ENCODE measurements at regions not wholly inside any gene's neighbourhood (a gene's known extent, or its start where the extent isn't known, plus 50 kb on each side); places are given as distances from the start of the nearest gene placed in this dataset.

DNA sequence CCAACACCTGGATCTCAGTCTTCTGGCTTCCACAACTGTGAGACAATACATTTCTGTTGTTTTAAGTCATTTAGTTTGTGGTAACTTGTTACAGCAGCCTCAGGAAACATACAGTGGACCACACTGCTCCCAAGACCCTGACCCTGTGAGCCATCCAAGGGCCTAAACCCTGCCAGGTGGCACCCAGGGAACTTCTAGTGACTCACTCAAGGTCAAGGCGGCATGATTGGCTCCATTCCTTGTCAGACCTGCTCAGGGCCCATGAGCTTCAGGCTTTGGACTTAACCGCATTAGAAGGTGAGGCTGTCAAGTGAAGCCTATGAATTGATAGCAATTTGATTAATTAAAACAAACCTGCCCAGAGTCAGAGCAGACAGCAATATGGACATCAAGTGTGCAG lies 165.7 kb upstream of the MAMLD1 start:
- no peak for TF ChIP-seq BRCA1 (CRISPR knock-in tag; IDR thresholded peaks at IDR 0.05)
- TF ChIP-seq POLR2A (IDR thresholded peaks at IDR 0.05; ENCODE audit: insufficient read depth in 1 of 2, low read depth in 2 of 2, low read length in 2 of 2), result no peak
- TF ChIP-seq, protein P1, sequence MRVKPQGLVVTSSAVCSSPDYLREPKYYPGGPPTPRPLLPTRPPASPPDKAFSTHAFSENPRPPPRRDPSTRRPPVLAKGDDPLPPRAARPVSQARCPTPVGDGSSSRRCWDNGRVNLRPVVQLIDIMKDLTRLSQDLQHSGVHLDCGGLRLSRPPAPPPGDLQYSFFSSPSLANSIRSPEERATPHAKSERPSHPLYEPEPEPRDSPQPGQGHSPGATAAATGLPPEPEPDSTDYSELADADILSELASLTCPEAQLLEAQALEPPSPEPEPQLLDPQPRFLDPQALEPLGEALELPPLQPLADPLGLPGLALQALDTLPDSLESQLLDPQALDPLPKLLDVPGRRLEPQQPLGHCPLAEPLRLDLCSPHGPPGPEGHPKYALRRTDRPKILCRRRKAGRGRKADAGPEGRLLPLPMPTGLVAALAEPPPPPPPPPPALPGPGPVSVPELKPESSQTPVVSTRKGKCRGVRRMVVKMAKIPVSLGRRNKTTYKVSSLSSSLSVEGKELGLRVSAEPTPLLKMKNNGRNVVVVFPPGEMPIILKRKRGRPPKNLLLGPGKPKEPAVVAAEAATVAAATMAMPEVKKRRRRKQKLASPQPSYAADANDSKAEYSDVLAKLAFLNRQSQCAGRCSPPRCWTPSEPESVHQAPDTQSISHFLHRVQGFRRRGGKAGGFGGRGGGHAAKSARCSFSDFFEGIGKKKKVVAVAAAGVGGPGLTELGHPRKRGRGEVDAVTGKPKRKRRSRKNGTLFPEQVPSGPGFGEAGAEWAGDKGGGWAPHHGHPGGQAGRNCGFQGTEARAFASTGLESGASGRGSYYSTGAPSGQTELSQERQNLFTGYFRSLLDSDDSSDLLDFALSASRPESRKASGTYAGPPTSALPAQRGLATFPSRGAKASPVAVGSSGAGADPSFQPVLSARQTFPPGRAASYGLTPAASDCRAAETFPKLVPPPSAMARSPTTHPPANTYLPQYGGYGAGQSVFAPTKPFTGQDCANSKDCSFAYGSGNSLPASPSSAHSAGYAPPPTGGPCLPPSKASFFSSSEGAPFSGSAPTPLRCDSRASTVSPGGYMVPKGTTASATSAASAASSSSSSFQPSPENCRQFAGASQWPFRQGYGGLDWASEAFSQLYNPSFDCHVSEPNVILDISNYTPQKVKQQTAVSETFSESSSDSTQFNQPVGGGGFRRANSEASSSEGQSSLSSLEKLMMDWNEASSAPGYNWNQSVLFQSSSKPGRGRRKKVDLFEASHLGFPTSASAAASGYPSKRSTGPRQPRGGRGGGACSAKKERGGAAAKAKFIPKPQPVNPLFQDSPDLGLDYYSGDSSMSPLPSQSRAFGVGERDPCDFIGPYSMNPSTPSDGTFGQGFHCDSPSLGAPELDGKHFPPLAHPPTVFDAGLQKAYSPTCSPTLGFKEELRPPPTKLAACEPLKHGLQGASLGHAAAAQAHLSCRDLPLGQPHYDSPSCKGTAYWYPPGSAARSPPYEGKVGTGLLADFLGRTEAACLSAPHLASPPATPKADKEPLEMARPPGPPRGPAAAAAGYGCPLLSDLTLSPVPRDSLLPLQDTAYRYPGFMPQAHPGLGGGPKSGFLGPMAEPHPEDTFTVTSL (CRISPR knock-in tag; IDR thresholded peaks at IDR 0.05; ENCODE audit: borderline replicate concordance), result no peak
- no peak for TF ChIP-seq SRSF1 (optimal IDR thresholded peaks at IDR 0.05; ENCODE audit: low read depth, low read length)
- TF ChIP-seq POLR2AphosphoS5 (IDR thresholded peaks at IDR 0.05; ENCODE audit: low read depth, low read length), result no peak
- TF ChIP-seq JUNB (CRISPR knock-in tag; IDR thresholded peaks at IDR 0.05; ENCODE audit: borderline replicate concordance), result no peak
- TF ChIP-seq NFYB (CRISPR knock-in tag; IDR thresholded peaks at IDR 0.05), result no peak
- TF ChIP-seq SP2 (CRISPR knock-in tag; IDR thresholded peaks at IDR 0.05), result no peak
- no peak for TF ChIP-seq MYNN (CRISPR knock-in tag; IDR thresholded peaks at IDR 0.05; ENCODE audit: low read depth)
- no peak for TF ChIP-seq IRF2 (CRISPR knock-in tag; IDR thresholded peaks at IDR 0.05)
- TF ChIP-seq, protein P2, sequence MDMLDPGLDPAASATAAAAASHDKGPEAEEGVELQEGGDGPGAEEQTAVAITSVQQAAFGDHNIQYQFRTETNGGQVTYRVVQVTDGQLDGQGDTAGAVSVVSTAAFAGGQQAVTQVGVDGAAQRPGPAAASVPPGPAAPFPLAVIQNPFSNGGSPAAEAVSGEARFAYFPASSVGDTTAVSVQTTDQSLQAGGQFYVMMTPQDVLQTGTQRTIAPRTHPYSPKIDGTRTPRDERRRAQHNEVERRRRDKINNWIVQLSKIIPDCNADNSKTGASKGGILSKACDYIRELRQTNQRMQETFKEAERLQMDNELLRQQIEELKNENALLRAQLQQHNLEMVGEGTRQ (IDR thresholded peaks at IDR 0.05; ENCODE audit: low read depth, low read length), result no peak
- TF ChIP-seq, protein P2 (CRISPR knock-in tag; IDR thresholded peaks at IDR 0.05; ENCODE audit: borderline replicate concordance), result no peak
- TF ChIP-seq RXRB (CRISPR knock-in tag; IDR thresholded peaks at IDR 0.05; ENCODE audit: borderline replicate concordance), result no peak
- no peak for TF ChIP-seq SALL2 (CRISPR knock-in tag; IDR thresholded peaks at IDR 0.05)

All from HepG2 (cell line).